ENCODE measurements at regions not wholly inside any gene's neighbourhood (a gene's known extent, or its start where the extent isn't known, plus 50 kb on each side); places are given as distances from the start of the nearest gene placed in this dataset.
"Not testable (repeated sequence)": the region's sequence is repeated elsewhere in the genome, so short reads cannot be mapped to it uniquely, and the experiment has no call there.

DNA sequence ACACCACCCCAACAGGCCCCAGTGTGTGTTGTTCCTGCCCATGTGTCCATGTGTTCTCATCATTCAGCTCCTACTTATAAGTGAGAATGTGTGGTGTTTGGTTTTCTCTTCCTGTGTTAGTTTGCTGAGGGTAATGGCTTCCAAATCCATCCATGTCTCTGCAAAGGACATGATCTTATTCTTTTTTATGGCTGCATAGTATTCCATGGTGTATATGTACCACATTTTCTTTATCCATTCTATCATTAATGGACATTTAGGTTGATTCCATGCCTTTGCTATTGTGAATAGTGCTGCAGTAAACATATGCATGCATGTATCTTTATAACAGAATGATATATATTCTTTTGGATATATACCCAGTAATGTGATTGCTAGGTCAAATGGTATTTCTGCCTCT, 222.9 kb upstream of the ELL2 start:
- H3K4me3 Mint-ChIP-seq; H3K27me3 Mint-ChIP-seq; DNase-seq; H3K4me1 ChIP-seq (ENCODE audit: insufficient read depth, low read length); H3K4me3 ChIP-seq (ENCODE audit: low read length in 2 of 2); POLR2A ChIA-PET (ENCODE audit: partially characterized antibody); CTCF ChIA-PET (ENCODE audit: partially characterized antibody); intact Hi-C loops (cut with micrococcal nuclease); H3K27ac ChIP-seq (ENCODE audit: low read depth, low read length); H3K36me3 ChIP-seq (ENCODE audit: insufficient read depth, low read length); H3K27me3 ChIP-seq (ENCODE audit: insufficient read depth, low read length); H3K27ac Mint-ChIP-seq; H3K4me1 Mint-ChIP-seq; H3K36me3 Mint-ChIP-seq; H3K9me3 ChIP-seq (ENCODE audit: control insufficient read depth in 1 of 2, low read length in 2 of 2): not testable (repeated sequence)
- peaks cover 0 to 11% (median 4%) of the 10 kb centered on the region in 8 donors for H3K9me3 Mint-ChIP-seq

DNA sequence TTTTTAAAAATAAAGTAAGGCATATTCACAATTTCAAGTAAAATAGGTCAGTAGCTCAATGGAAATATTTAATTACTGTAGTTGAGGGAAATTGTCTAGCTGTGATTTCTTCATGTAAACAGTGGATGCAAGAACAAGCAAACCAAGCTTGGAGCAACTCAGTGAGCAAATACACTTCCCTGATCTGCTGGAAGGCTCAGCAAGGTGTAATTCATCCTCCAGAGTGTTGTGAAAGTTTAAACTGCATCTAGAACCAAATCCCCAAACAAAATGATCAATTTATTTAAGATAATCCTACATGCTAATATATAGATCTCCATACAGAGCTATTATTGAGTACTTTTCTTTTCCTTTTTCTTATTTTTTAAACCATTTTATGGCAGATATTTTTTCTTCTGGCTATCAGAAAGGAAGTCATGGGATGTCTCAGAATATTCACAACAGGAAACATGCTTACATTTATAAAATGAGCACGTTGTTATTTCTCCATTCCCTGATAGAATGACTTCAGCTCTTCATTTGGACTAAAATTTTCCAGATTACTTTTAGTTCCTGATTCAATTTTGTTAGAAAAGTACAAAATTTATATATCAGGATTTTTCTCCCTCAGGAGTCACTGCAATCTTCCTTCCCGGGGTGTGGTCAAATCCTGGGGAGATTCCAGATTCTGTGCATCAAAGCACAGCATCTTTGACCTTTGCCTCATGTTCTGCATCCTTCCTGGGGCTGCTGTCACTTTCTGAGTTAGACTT, 219.2 kb upstream of the ELL2 start:
- Histone ChIP-seq H3K27me3 (ENCODE audit: insufficient read depth, low read length) (no peaks in the 10 kb centered on the region), H3K4me3 (ENCODE audit: low read length in 2 of 2) (no peak overlapping the region), H3K4me1 (ENCODE audit: insufficient read depth, low read length) (no peaks in the 10 kb centered on the region), H3K27ac (ENCODE audit: low read depth, low read length) (no peak overlapping the region), H3K36me3 (ENCODE audit: insufficient read depth, low read length) (no peaks in the 10 kb centered on the region), H3K9me3 (ENCODE audit: control insufficient read depth in 1 of 2, low read length in 2 of 2) (no peaks in the 10 kb centered on the region)
- H3K27me3 Mint-ChIP-seq, result peaks cover 6 to 7% of the 10 kb centered on the region in 2 donors
- H3K9me3 Mint-ChIP-seq, result peaks cover 0 to 7% (median 3%) of the 10 kb centered on the region in 8 donors
- CTCF ChIA-PET (ENCODE audit: partially characterized antibody), result no interaction called here
- H3K27ac Mint-ChIP-seq, result no peak overlapping the region
- intact Hi-C loops (cut with micrococcal nuclease), result no loop called here
- H3K4me1 Mint-ChIP-seq, result peaks cover 0 to 1% (median 0%) of the 10 kb centered on the region in 4 donors
- no peak for DNase-seq
- POLR2A ChIA-PET (ENCODE audit: partially characterized antibody), result no interaction called here
- H3K36me3 Mint-ChIP-seq, result no peaks in the 10 kb centered on the region
- no peak overlapping the region for H3K4me3 Mint-ChIP-seq

DNA sequence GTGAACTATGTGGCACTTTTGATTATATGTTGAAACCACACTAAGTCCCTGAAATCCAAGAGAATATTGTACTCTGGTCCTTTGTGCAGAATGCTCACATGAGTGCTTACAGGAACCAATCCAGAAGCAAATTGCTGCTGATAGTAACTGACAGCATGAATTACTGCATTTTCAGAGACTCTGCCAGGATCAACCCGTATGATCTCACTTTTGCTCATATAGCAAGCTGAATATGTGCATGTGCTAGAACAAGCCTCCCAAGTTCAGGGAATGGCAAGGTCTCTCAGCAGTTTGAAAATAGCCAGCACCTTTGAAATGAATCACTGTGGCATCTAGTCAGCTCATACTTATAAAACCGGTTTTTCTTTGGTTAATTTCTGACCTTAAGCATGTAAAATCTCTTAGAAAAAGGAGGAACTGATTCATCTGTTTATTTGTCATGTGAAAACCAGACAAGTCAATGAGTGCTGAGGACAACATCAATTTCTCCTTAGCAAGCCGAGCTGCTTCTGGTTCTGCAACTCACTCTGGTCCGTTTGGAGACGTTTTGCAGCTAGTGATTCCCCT, 215.7 kb upstream of the ELL2 start:
- H3K4me1 ChIP-seq (ENCODE audit: insufficient read depth, low read length), result no peaks in the 10 kb centered on the region
- POLR2A ChIA-PET (ENCODE audit: partially characterized antibody), result no interaction called here
- peaks cover 0 to 1% (median 0%) of the 10 kb centered on the region in 4 donors for H3K4me1 Mint-ChIP-seq

GRCh38 chr5:96176022-96176421, 214.4 kb upstream of the ELL2 start:
- Mint-ChIP-seq H3K4me1 (peaks cover 0 to 1% (median 0%) of the 10 kb centered on the region in 4 donors), H3K9me3 (no peaks in the 10 kb centered on the region), H3K4me3 (no peak overlapping the region), H3K27me3 (peaks cover 4 to 5% of the 10 kb centered on the region in 2 donors), H3K36me3 (no peaks in the 10 kb centered on the region), H3K27ac (no peak overlapping the region)
- Histone ChIP-seq H3K4me1 (ENCODE audit: insufficient read depth, low read length) (no peaks in the 10 kb centered on the region), H3K4me3 (ENCODE audit: low read length in 2 of 2) (no peak overlapping the region), H3K27me3 (ENCODE audit: insufficient read depth, low read length) (no peaks in the 10 kb centered on the region), H3K27ac (ENCODE audit: low read depth, low read length) (no peak overlapping the region), H3K36me3 (ENCODE audit: insufficient read depth, low read length) (no peaks in the 10 kb centered on the region), H3K9me3 (ENCODE audit: control insufficient read depth in 1 of 2, low read length in 2 of 2) (no peaks in the 10 kb centered on the region)
- intact Hi-C loops (cut with micrococcal nuclease), result no loop called here
- no peak for DNase-seq
- POLR2A ChIA-PET (ENCODE audit: partially characterized antibody), result no interaction called here
- CTCF ChIA-PET (ENCODE audit: partially characterized antibody), result no interaction called here

More for the DNA sequence above, 215.7 kb upstream of the ELL2 start:
- no peaks in the 10 kb centered on the region for H3K36me3 Mint-ChIP-seq
- intact Hi-C loops (cut with micrococcal nuclease), result no loop called here
- H3K27me3 Mint-ChIP-seq, result peaks cover 4 to 5% of the 10 kb centered on the region in 2 donors
- CTCF ChIA-PET (ENCODE audit: partially characterized antibody), result no interaction called here
- no peaks in the 10 kb centered on the region for H3K9me3 Mint-ChIP-seq
- no peak overlapping the region for H3K27ac Mint-ChIP-seq
- H3K27me3 ChIP-seq (ENCODE audit: insufficient read depth, low read length), result no peaks in the 10 kb centered on the region
- H3K27ac ChIP-seq (ENCODE audit: low read depth, low read length), result no peak overlapping the region
- no peak overlapping the region for H3K4me3 Mint-ChIP-seq
- no peaks in the 10 kb centered on the region for H3K9me3 ChIP-seq (ENCODE audit: control insufficient read depth in 1 of 2, low read length in 2 of 2)
- H3K36me3 ChIP-seq (ENCODE audit: insufficient read depth, low read length), result no peaks in the 10 kb centered on the region
- no peak for DNase-seq
- H3K4me3 ChIP-seq (ENCODE audit: low read length in 2 of 2), result no peak overlapping the region

DNA sequence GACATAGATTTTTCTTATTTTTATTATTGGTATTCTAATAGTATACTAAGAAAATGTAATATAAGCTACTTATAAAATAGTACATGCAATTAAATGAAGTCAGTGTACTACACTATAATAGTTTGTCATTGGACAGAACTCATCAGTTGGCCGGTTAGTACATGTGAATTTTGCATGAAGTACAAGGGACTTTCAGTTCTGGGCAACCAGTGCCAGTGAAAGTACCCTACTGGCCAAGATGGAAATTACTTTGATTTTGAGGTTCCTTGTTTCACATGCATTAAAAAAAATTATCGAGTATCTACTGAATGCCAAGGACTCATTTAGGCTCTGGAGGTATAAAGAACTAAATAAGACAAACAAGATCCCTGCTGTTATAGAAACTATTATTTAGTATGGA, 213.4 kb upstream of the ELL2 start:
- no peaks in the 10 kb centered on the region for H3K36me3 Mint-ChIP-seq
- POLR2A ChIA-PET (ENCODE audit: partially characterized antibody), result no interaction called here
- Histone ChIP-seq H3K9me3 (ENCODE audit: control insufficient read depth in 1 of 2, low read length in 2 of 2) (no peaks in the 10 kb centered on the region), H3K4me1 (ENCODE audit: insufficient read depth, low read length) (no peaks in the 10 kb centered on the region), H3K36me3 (ENCODE audit: insufficient read depth, low read length) (no peaks in the 10 kb centered on the region), H3K27ac (ENCODE audit: low read depth, low read length) (no peak overlapping the region), H3K4me3 (ENCODE audit: low read length in 2 of 2) (no peak overlapping the region), H3K27me3 (ENCODE audit: insufficient read depth, low read length) (no peaks in the 10 kb centered on the region)
- no peak overlapping the region for H3K4me3 Mint-ChIP-seq
- H3K27me3 Mint-ChIP-seq, result peaks cover 4 to 6% of the 10 kb centered on the region in 2 donors
- no peaks in the 10 kb centered on the region for H3K9me3 Mint-ChIP-seq
- intact Hi-C loops (cut with micrococcal nuclease), result no loop called here
- DNase-seq, result no peak
- CTCF ChIA-PET (ENCODE audit: partially characterized antibody), result interaction anchor here (1.2 kb wide), 1 partner anchor 9 kb away, joined by 3 read pairs; no protein-coding TSS in a partner anchor
- peaks cover 0 to 1% (median 0%) of the 10 kb centered on the region in 4 donors for H3K4me1 Mint-ChIP-seq
- no peak overlapping the region for H3K27ac Mint-ChIP-seq

DNA sequence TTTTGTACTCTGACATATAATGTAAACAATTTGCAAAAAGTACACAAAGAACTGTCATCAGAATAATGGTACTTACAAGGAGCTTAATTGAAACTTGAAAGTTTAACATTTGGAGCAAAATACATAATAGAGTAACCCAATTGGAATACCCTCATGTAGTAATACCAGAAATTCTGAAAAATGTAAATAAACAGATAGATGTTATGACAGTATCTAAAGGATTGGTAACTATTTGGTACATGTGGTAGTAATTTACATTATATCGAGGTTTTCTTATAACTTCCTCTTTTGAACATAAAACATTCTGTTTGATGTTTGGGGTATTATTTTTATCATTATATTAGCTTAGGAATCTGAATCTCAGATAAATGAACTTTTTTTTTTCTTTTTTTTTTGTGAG, 211.7 kb upstream of the ELL2 start:
- Histone ChIP-seq H3K9me3 (ENCODE audit: control insufficient read depth in 1 of 2, low read length in 2 of 2) (no peaks in the 10 kb centered on the region), H3K36me3 (ENCODE audit: insufficient read depth, low read length) (no peaks in the 10 kb centered on the region), H3K27me3 (ENCODE audit: insufficient read depth, low read length) (no peaks in the 10 kb centered on the region), H3K4me3 (ENCODE audit: low read length in 2 of 2) (no peak overlapping the region), H3K27ac (ENCODE audit: low read depth, low read length) (no peak overlapping the region), H3K4me1 (ENCODE audit: insufficient read depth, low read length) (no peaks in the 10 kb centered on the region)
- POLR2A ChIA-PET (ENCODE audit: partially characterized antibody), result no interaction called here
- Mint-ChIP-seq H3K36me3 (no peaks in the 10 kb centered on the region), H3K27ac (no peak overlapping the region), H3K9me3 (no peaks in the 10 kb centered on the region), H3K27me3 (peaks cover 0 to 1% of the 10 kb centered on the region in 2 donors), H3K4me1 (peaks cover 0 to 1% (median 0%) of the 10 kb centered on the region in 4 donors), H3K4me3 (no peak overlapping the region)
- intact Hi-C loops (cut with micrococcal nuclease), result no loop called here
- no peak for DNase-seq
- CTCF ChIA-PET (ENCODE audit: partially characterized antibody), result no interaction called here

GRCh38 chr5:96172436-96172835, 210.8 kb upstream of the ELL2 start:
- DNase-seq, result no peak
- ChIA-PET CTCF (ENCODE audit: partially characterized antibody) (no interaction called here), POLR2A (ENCODE audit: partially characterized antibody) (no interaction called here)
- no peaks in the 10 kb centered on the region for H3K36me3 Mint-ChIP-seq
- Histone ChIP-seq H3K27me3 (ENCODE audit: insufficient read depth, low read length) (no peaks in the 10 kb centered on the region), H3K27ac (ENCODE audit: low read depth, low read length) (no peak overlapping the region), H3K9me3 (ENCODE audit: control insufficient read depth in 1 of 2, low read length in 2 of 2) (no peaks in the 10 kb centered on the region), H3K4me1 (ENCODE audit: insufficient read depth, low read length) (no peaks in the 10 kb centered on the region), H3K4me3 (ENCODE audit: low read length in 2 of 2) (no peak overlapping the region), H3K36me3 (ENCODE audit: insufficient read depth, low read length) (no peaks in the 10 kb centered on the region)
- H3K27ac Mint-ChIP-seq, result no peak overlapping the region
- intact Hi-C loops (cut with micrococcal nuclease), result no loop called here
- H3K27me3 Mint-ChIP-seq, result peaks cover 0 to 1% of the 10 kb centered on the region in 2 donors
- H3K4me3 Mint-ChIP-seq, result no peak overlapping the region
- H3K9me3 Mint-ChIP-seq, result no peaks in the 10 kb centered on the region
- H3K4me1 Mint-ChIP-seq, result peaks cover 0 to 1% (median 0%) of the 10 kb centered on the region in 4 donors
